ENCODE measurements at regions not wholly inside any gene's neighbourhood (a gene's known extent, or its start where the extent isn't known, plus 50 kb on each side); places are given as distances from the start of the nearest gene placed in this dataset.

GRCh38 chr11:109730669-109731068, 308.7 kb downstream of the C11orf87 start:
- in situ Hi-C loops (cut with HindIII; ENCODE audit: low sequenced_read_pairs) = no loop called here
- no peak for DNase-seq (ENCODE audit: low spot score)

- no peak for DNase-seq (ENCODE audit: low spot score)
- in situ Hi-C loops (cut with HindIII; ENCODE audit: low sequenced_read_pairs) = no loop called here
Measured at GRCh38 chr11:109731451-109731850, 309.5 kb downstream of the C11orf87 start.

GRCh38 chr11:109733245-109733644, 311.3 kb downstream of the C11orf87 start:
- DNase-seq (ENCODE audit: low spot score) = no peak
- in situ Hi-C loops (cut with HindIII; ENCODE audit: low sequenced_read_pairs) = no loop called here

- in situ Hi-C loops (cut with HindIII; ENCODE audit: low sequenced_read_pairs) = no loop called here
- DNase-seq (ENCODE audit: low spot score) = no peak
Measured at GRCh38 chr11:109734566-109734965, 312.6 kb downstream of the C11orf87 start.

- DNase-seq (ENCODE audit: low spot score) = no peak
- in situ Hi-C loops (cut with HindIII; ENCODE audit: low sequenced_read_pairs) = no loop called here
Measured at GRCh38 chr11:109735128-109735527, 313.1 kb downstream of the C11orf87 start.

- DNase-seq (ENCODE audit: low spot score) = no peak
- in situ Hi-C loops (cut with HindIII; ENCODE audit: low sequenced_read_pairs) = no loop called here
Measured at GRCh38 chr11:109739379-109739778, 317.4 kb downstream of the C11orf87 start.

GRCh38 chr11:109745996-109746625, 324.1 kb downstream of the C11orf87 start:
- no peak for DNase-seq (ENCODE audit: low spot score)
- in situ Hi-C loops (cut with HindIII; ENCODE audit: low sequenced_read_pairs) = no loop called here

- in situ Hi-C loops (cut with HindIII; ENCODE audit: low sequenced_read_pairs) = no loop called here
- DNase-seq (ENCODE audit: low spot score) = no peak
Measured at GRCh38 chr11:109747839-109748238, 325.8 kb downstream of the C11orf87 start.

GRCh38 chr11:109749476-109749875, 327.5 kb downstream of the C11orf87 start:
- DNase-seq (ENCODE audit: low spot score) = no peak
- in situ Hi-C loops (cut with HindIII; ENCODE audit: low sequenced_read_pairs) = no loop called here

GRCh38 chr11:109750964-109751363, 329.0 kb downstream of the C11orf87 start:
- DNase-seq (ENCODE audit: low spot score) = no peak
- in situ Hi-C loops (cut with HindIII; ENCODE audit: low sequenced_read_pairs) = no loop called here

- no peak for DNase-seq (ENCODE audit: low spot score)
- in situ Hi-C loops (cut with HindIII; ENCODE audit: low sequenced_read_pairs) = no loop called here
Measured at GRCh38 chr11:109752212-109752825, 330.3 kb downstream of the C11orf87 start.

- DNase-seq (ENCODE audit: low spot score) = no peak
- in situ Hi-C loops (cut with HindIII; ENCODE audit: low sequenced_read_pairs) = no loop called here
Measured at GRCh38 chr11:109756521-109756920, 334.5 kb downstream of the C11orf87 start.

- in situ Hi-C loops (cut with HindIII; ENCODE audit: low sequenced_read_pairs) = no loop called here
Measured at GRCh38 chr11:109756951-109757350, 335.0 kb downstream of the C11orf87 start.

GRCh38 chr11:109762546-109762945, 330.6 kb upstream of the ZC3H12C start:
- in situ Hi-C loops (cut with HindIII; ENCODE audit: low sequenced_read_pairs) = no loop called here
- no peak for DNase-seq (ENCODE audit: low spot score)

More at GRCh38 chr11:109756951-109757350, 335.0 kb downstream of the C11orf87 start:
- DNase-seq (ENCODE audit: low spot score) = no peak

- in situ Hi-C loops (cut with HindIII; ENCODE audit: low sequenced_read_pairs) = no loop called here
- DNase-seq (ENCODE audit: low spot score) = no peak
Measured at GRCh38 chr11:109765709-109766311, 327.4 kb upstream of the ZC3H12C start.

GRCh38 chr11:109769858-109770257, 323.3 kb upstream of the ZC3H12C start:
- in situ Hi-C loops (cut with HindIII; ENCODE audit: low sequenced_read_pairs) = no loop called here
- DNase-seq (ENCODE audit: low spot score) = no peak

GRCh38 chr11:109770323-109770722, 322.9 kb upstream of the ZC3H12C start:
- in situ Hi-C loops (cut with HindIII; ENCODE audit: low sequenced_read_pairs) = no loop called here
- no peak for DNase-seq (ENCODE audit: low spot score)

- in situ Hi-C loops (cut with HindIII; ENCODE audit: low sequenced_read_pairs) = no loop called here
- peak; percentile 99 for DNase-seq (ENCODE audit: low spot score)
Measured at GRCh38 chr11:109772892-109773291, 320.3 kb upstream of the ZC3H12C start.

- in situ Hi-C loops (cut with HindIII; ENCODE audit: low sequenced_read_pairs) = no loop called here
Measured at GRCh38 chr11:109775686-109776085, 317.5 kb upstream of the ZC3H12C start.

GRCh38 chr11:109783014-109783413, 310.2 kb upstream of the ZC3H12C start:
- in situ Hi-C loops (cut with HindIII; ENCODE audit: low sequenced_read_pairs) = no loop called here
- no peak for DNase-seq (ENCODE audit: low spot score)

More at GRCh38 chr11:109775686-109776085, 317.5 kb upstream of the ZC3H12C start:
- no peak for DNase-seq (ENCODE audit: low spot score)

- in situ Hi-C loops (cut with HindIII; ENCODE audit: low sequenced_read_pairs) = no loop called here
- DNase-seq (ENCODE audit: low spot score) = no peak
Measured at GRCh38 chr11:109783840-109784239, 309.4 kb upstream of the ZC3H12C start.
